ENCODE measurements at regions not wholly inside any gene's neighbourhood (a gene's known extent, or its start where the extent isn't known, plus 50 kb on each side); places are given as distances from the start of the nearest gene placed in this dataset.

DNA sequence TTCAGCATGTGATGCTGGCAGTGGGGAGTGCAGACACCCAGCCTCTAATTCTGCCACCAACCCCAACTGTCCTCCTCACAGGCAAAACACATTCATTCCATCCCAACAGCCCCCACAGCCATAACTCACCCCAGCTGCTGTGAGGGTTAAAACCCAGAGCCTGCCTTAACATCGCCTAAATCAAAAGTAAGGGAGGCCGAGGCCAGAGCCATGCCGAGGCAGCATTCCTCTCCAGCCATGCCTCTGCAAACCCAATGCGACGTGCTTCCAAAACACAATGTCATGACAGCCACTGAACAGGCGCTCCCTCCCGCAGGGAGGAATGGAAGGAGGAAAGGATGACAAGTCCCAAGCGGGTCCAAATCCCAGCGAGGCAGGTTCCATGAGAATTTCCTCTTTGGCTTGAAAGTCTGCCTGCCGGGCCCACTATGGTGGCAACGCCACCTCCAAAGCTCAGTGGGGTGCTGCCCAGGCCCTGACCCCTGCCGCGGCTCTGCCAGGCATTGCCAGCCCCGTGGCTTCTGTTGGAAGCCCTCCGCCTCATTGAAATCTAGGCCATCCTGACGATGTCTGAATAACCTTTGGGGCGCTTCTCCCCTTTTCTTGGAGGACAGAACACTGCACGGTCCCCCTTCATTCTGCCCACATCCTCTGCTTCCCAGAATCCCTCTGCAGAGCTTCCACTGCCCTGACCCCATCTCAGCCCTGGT is 472.3 kb downstream of the BRD1 start:
- no peak for TF ChIP-seq POLR2A (IDR thresholded peaks at IDR 0.05)
- TF ChIP-seq, protein P1, sequence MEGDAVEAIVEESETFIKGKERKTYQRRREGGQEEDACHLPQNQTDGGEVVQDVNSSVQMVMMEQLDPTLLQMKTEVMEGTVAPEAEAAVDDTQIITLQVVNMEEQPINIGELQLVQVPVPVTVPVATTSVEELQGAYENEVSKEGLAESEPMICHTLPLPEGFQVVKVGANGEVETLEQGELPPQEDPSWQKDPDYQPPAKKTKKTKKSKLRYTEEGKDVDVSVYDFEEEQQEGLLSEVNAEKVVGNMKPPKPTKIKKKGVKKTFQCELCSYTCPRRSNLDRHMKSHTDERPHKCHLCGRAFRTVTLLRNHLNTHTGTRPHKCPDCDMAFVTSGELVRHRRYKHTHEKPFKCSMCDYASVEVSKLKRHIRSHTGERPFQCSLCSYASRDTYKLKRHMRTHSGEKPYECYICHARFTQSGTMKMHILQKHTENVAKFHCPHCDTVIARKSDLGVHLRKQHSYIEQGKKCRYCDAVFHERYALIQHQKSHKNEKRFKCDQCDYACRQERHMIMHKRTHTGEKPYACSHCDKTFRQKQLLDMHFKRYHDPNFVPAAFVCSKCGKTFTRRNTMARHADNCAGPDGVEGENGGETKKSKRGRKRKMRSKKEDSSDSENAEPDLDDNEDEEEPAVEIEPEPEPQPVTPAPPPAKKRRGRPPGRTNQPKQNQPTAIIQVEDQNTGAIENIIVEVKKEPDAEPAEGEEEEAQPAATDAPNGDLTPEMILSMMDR (IDR thresholded peaks at IDR 0.05): no peak
- TF ChIP-seq POLR2AphosphoS5 (IDR thresholded peaks at IDR 0.05): no peak
